GM13977 (cell line): ENCODE measurements at regions not wholly inside any gene's neighbourhood (a gene's known extent, or its start where the extent isn't known, plus 50 kb on each side); places are given as distances from the start of the nearest gene placed in this dataset.

ENCODE experiments used
- DNase-seq: peaks from one replicate; pipeline ENCODE4 v3.0.0; 2012; ENCODE audit warnings: low spot score
- CTCF ChIP-seq: IDR thresholded peaks from 2 replicates; pipeline ENCODE4 v1.5.1; 2012; ENCODE audit warnings: mild to moderate bottlenecking, control low read depth; ENCODE audit not compliant: insufficient read depth; ENCODE audit errors: extremely low read depth, missing control alignments
- in situ Hi-C: fragments of 300-500 bp; cut with MboI; formaldehyde crosslinking; loops from one replicate; pipeline ENCODE4 v1.12.0; 2022; ENCODE audit warnings: low sequenced_read_pairs, low pct_unique_long_range_greater_than_20kb, mixed read lengths, inconsistent platforms; ENCODE audit not compliant: unreplicated experiment

DNA sequence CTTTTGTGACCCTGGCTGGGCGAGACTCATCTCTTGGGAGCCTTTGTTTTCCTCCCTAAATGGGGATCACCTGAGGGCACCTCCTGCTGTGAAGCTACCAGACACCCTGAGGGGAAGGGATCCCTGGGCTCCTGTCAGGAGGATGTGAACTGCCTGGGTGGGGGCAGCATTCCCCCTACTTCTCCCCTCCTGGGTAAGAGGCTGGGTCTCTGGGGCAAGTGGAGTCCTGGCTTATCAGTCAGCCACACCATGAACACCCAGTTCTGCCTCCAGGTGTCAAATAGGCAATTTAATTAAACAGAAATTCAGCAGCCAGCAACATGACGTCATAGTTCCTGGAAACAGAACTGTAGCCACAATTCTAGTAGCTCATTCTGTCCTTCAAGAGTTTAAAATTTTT is 97.7 kb upstream of the RET start:
- DNase-seq: no peak
- no peak for TF ChIP-seq CTCF
- in situ Hi-C loops: no loop called here

- DNase-seq: no peak
- TF ChIP-seq CTCF: no peak
- in situ Hi-C loops: no loop called here
Observed at GRCh38 chr10:42979721-42980467, 97.0 kb upstream of the RET start.

- in situ Hi-C loops: no loop called here
Observed at GRCh38 chr10:42980553-42981357, 96.1 kb upstream of the RET start.

DNA sequence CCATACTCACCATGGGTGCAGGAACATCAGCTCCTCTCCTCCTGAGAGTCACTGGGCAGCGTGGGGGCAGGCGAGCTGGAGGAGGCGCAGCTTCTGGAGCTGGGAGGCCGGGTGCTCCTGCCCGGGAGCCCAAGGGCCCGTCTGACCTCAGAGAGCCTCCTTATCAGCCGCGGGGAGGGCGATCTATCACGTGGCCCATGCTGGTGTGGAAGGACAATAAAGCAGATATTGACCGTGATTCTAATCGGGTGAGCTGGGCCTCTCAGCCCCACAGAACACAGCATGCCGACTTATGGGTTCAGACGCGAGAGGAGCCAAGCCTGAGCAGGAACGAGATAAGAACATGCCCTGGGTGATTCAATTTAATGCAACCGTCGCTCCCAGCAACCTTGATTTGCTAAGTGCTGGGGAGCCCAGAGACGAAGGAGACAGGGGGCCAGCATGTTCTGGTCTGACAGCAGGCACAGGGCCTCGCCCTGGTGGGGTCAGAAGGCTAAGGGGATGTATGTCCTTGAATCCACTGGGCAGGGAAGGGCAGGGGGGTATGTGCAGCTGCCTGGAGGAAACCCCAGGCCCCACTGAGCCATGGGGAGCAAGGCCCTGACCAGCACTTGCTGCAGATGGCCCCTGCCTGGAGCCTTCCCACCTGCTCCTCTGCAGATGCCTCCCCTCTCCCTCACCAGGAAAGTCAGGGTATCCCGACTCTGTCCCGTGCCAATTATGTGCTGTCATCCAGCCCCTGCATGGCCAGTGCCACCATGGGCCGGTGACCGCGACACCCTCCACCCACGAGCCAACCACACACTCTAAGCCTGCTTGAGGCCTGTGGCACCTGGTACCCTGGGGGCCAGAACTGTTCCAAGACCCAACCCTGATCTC is 95.3 kb upstream of the RET start:
- DNase-seq: no peak
- in situ Hi-C loops: no loop called here
- no peak for TF ChIP-seq CTCF

More at GRCh38 chr10:42980553-42981357, 96.1 kb upstream of the RET start:
- no peak for TF ChIP-seq CTCF
- DNase-seq: no peak

DNA sequence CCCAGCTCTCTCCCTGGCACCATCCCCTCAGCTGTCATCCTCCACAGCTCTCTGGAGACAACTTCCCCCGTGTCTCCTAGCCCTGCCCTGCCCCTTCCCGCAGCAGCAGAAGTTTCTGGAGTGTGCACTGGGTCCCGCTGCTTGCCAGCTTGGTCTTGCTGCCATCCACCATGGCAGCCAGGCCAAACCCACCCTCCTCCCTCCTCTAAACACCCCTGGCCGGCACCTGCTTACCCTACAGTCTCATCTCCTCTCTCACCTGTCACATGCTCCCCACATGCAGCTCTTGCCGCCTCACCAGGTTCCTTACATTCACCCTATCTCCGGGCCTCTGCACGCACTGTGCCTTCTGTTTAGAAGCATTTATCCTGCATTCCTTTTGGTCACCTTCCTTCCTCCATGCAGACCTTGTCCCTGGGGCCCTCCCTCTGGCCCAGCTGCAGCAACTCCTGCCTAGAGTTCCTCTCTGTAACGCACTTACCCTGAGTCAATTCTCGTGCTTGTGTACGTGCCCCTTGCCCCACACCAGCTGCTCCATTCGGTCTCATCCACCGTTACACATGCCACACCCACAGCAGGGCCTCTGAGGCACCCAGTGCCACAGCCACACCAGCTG is 93.9 kb upstream of the RET start:
- no peak for DNase-seq
- in situ Hi-C loops: no loop called here
- TF ChIP-seq CTCF: no peak

GRCh38 chr10:42983591-42983990 is 93.3 kb upstream of the RET start:
- no peak for TF ChIP-seq CTCF
- in situ Hi-C loops: no loop called here
- no peak for DNase-seq
